Mucosa of descending colon (tissue), 3 donors: ENCODE measurements at regions not wholly inside any gene's neighbourhood (a gene's known extent, or its start where the extent isn't known, plus 50 kb on each side); places are given as distances from the start of the nearest gene placed in this dataset.
"Not testable (repeated sequence)": the region's sequence is repeated elsewhere in the genome, so short reads cannot be mapped to it uniquely, and the experiment has no call there.

Experiments used
- ATAC-seq: fragments of 200-7000 bp; cut with Tn5 transposase; one replicate; pipeline ENCODE4 v1.9.1; 2020; ENCODE audit warnings: mild to moderate bottlenecking, moderate library complexity
- DNase-seq, 3 donors: peaks; one replicate each; pipeline ENCODE4 v3.0.0-alpha.2; 2020
- H3K36me3 ChIP-seq: fragments of 200-600 bp; one replicate; pipeline ENCODE4 v1.8.0; 2021; ENCODE audit warnings: low read depth, mild to moderate bottlenecking
- H3K4me1 ChIP-seq: fragments of 200-600 bp; one replicate; pipeline ENCODE4 v1.8.0; 2021; ENCODE audit warnings: low read depth, mild to moderate bottlenecking
- H3K4me3 ChIP-seq: fragments of 200-600 bp; one replicate; pipeline ENCODE4 v1.8.0; 2021; ENCODE audit warnings: mild to moderate bottlenecking
- H3K9me3 ChIP-seq: fragments of 200-600 bp; one replicate; pipeline ENCODE4 v1.8.0; 2021; ENCODE audit warnings: mild to moderate bottlenecking
- intact Hi-C, 2 donors: fragments of 100-400 bp; cut with DNase I in 1 of 2; cut with micrococcal nuclease in 1 of 2; formaldehyde crosslinking; loops; one replicate each; pipeline versions ENCODE4 v1.11.0 to v1.11.1; 2022; cut with DNase I, micrococcal nuclease
- TF ChIP-seq, protein P1 (sequence below): fragments of 200-600 bp; IDR thresholded peaks from one replicate; pipeline ENCODE4 v1.8.0; 2022; ENCODE audit warnings: antibody characterized with exemption, mild to moderate bottlenecking
- donor health status: DM: no; HTN: no; CAD: no; lungs with moderate emphysema.
- donor health status: DM: no; HTN: no; CAD: no.
- donor health status: DM: no; HTN: yes; CAD: no.

DNA sequence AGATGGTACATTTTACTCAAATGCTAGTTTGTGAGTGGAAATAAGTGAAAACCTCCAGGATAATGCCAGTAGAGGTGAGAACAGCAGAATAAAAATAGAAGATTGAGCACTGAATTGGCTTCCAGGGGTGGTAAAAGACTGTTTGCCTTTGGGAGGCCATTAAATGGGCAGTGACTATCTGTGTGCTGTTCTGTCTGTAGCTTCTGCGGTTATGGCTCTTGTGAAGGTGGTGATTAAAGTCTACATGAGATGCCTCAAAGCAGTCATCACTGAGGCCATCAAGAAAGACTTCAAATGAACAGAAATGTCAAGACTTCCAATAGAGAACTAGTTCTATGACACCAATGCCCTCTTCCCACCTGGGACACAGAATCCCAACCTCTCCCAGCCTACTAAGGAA is 108.8 kb downstream of the EFHB start:
- no peak overlapping the region for H3K4me3 ChIP-seq
- TF ChIP-seq, protein P1, sequence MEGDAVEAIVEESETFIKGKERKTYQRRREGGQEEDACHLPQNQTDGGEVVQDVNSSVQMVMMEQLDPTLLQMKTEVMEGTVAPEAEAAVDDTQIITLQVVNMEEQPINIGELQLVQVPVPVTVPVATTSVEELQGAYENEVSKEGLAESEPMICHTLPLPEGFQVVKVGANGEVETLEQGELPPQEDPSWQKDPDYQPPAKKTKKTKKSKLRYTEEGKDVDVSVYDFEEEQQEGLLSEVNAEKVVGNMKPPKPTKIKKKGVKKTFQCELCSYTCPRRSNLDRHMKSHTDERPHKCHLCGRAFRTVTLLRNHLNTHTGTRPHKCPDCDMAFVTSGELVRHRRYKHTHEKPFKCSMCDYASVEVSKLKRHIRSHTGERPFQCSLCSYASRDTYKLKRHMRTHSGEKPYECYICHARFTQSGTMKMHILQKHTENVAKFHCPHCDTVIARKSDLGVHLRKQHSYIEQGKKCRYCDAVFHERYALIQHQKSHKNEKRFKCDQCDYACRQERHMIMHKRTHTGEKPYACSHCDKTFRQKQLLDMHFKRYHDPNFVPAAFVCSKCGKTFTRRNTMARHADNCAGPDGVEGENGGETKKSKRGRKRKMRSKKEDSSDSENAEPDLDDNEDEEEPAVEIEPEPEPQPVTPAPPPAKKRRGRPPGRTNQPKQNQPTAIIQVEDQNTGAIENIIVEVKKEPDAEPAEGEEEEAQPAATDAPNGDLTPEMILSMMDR: no peak
- no peak for DNase-seq
- intact Hi-C loops: no loop called here
- H3K4me1 ChIP-seq: no peaks in the 10 kb centered on the region
- peaks cover 2% of the 10 kb centered on the region for H3K9me3 ChIP-seq
- no peaks in the 10 kb centered on the region for H3K36me3 ChIP-seq
- ATAC-seq: no peak

DNA sequence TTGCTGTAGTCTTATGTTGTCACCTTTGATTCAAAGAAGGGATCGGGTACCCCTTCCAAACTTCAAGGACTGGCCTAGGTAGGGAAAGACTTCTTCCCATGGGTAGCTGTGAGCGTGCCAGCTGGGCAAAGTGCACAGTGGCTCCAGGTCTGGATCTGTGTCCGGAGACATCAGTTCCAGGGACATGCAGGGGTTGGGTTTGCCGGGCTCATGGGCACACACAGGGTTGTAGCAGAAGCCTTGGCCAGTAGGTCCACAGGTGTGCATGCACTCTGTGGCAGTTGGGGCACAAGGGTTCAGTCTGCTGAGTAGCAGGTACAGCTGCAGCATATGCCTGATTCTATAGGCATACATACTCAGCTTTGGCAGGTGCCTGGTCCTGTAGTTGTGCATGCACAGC is 111.2 kb downstream of the EFHB start:
- intact Hi-C loops: no loop called here
- Histone ChIP-seq H3K36me3 (no peaks in the 10 kb centered on the region), H3K4me3 (no peak overlapping the region), H3K4me1 (no peaks in the 10 kb centered on the region), H3K9me3 (peaks cover 2% of the 10 kb centered on the region)
- DNase-seq (no peak), ATAC-seq (no peak)
- TF ChIP-seq, protein P1: no peak

DNA sequence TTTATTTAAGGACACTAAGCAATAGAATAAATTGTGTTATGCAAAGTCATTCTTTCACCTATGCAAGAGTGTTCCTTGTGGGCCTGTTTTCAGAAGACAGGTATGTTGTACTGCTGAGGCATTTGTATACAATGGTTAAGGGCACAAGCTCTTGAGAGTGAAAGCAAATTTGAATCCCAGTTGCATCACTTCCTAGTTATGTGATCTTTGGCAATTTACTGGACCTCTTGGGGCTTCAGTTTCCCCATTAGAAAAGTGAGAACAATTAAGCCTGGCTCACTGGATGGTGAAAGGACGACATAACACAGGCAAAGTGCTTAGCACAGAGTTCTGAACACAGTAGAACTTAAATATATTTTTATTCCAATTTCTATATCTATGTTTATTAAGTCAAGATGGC is 117.4 kb downstream of the EFHB start:
- H3K4me1 ChIP-seq: no peaks in the 10 kb centered on the region
- ATAC-seq: no peak
- no peaks in the 10 kb centered on the region for H3K36me3 ChIP-seq
- no peak for DNase-seq
- H3K4me3 ChIP-seq: no peak overlapping the region
- TF ChIP-seq, protein P1: no peak
- H3K9me3 ChIP-seq: peaks cover 2% of the 10 kb centered on the region
- intact Hi-C loops: no loop called here

DNA sequence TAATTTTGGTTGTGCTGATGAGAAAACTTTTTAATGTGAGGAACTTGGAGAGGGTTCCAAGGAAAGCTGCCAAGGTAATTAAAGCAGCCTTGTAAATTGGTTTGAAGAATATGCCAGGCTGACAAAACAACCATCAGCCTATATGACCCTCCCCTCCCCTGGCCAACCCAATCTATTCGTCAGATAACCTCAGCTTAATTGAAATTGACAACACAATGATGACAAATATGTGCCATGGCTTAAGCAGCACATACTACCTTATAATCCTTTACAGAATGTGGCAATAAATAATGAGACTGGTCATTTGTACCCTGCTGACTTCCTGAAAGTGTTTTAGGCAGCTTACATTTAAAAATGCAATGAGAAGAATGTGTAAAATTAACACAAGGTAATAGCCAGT is 118.2 kb downstream of the EFHB start:
- intact Hi-C loops: no loop called here
- TF ChIP-seq, protein P1: no peak
- no peak for ATAC-seq

DNA sequence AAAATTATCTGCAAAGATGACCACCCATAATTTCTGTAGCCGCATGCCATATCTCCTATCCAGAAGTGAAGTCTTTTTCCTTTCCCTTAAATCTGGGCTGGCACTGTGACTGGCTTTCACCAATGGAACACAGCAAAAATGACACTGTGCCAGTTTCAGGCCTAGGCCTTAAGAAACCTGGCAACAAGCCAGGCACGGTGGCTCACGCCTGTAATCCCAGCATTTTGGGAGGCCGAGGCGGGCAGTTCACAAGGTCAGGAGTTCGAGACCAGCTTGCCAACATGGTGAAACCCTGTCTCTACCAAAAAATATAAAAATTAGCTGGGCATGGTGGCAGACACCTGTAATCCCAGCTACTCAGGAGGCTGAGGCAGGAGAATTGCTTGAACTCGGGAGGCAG is 120.3 kb downstream of the EFHB start:
- DNase-seq, H3K4me1 ChIP-seq, intact Hi-C loops, ATAC-seq, H3K4me3 ChIP-seq, H3K9me3 ChIP-seq, H3K36me3 ChIP-seq: not testable (repeated sequence)

More for the DNA sequence above, 118.2 kb downstream of the EFHB start:
- DNase-seq: no peak
- Histone ChIP-seq H3K9me3 (no peaks in the 10 kb centered on the region), H3K36me3 (no peaks in the 10 kb centered on the region), H3K4me3 (no peak overlapping the region), H3K4me1 (no peaks in the 10 kb centered on the region)

DNA sequence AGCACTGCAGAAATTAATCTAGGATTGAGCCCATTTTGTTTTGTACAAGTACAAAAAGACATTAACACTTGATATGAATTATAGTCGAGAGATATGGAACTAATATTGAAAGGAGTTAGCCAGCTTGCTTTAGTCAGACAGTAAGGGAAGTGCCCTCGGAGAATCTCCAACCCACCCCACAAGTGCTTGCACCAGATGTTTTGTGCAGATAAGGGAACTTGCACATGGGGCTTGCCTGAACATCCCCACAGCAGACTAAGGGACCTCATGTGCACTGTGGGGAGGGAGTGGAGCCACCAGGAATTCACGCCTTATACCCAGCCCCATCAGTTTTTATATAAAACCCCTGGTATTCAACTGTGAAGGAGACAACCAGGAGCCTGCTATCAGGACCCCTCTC is 122.3 kb downstream of the EFHB start:
- no peaks in the 10 kb centered on the region for H3K9me3 ChIP-seq
- H3K4me1 ChIP-seq: no peaks in the 10 kb centered on the region
- TF ChIP-seq, protein P1: no peak
- H3K36me3 ChIP-seq: no peaks in the 10 kb centered on the region
- ATAC-seq (no peak), DNase-seq (no peak)
- intact Hi-C loops: no loop called here
- no peak overlapping the region for H3K4me3 ChIP-seq
